Panc1 (cell line): ENCODE measurements at regions not wholly inside any gene's neighbourhood (a gene's known extent, or its start where the extent isn't known, plus 50 kb on each side); places are given as distances from the start of the nearest gene placed in this dataset.

ENCODE experiments used
- ATAC-seq: fragments of 200-7000 bp; cut with Tn5 transposase; 2 replicates; pipeline ENCODE4 v1.9.1; 2020; ENCODE audit warnings: mild to moderate bottlenecking, moderate library complexity
- BruUV-seq: library from RNA; stranded (reverse); fragments of 400-500 nt; replicated peaks from 2 replicates; lab custom pipeline; 2021; lab: Mats Ljungman, UMichigan
- CTCF ChIA-PET: fragments of 300-600 bp; sonication (Branson Sonifier 250); formaldehyde crosslinking; loops from one replicate; lab custom pipeline; 2022; ENCODE audit warnings: antibody characterized with exemption; lab: Charles Lee
- POLR2A ChIA-PET: fragments of 300-600 bp; sonication (Branson Sonifier 250); formaldehyde crosslinking; loops from one replicate; lab custom pipeline; 2022; ENCODE audit warnings: antibody characterized with exemption; lab: Charles Lee
- DNase-seq: peaks from one replicate; pipeline ENCODE4 v3.0.0-alpha.2; 2010; ENCODE audit warnings: low read depth, low spot score
- H3K27ac ChIP-seq: 2 replicates; pipeline ENCODE4 v1.5.1; 2011; ENCODE audit warnings: mild to moderate bottlenecking, low read length, inconsistent platforms
- H3K27me3 ChIP-seq: fragments of 200-500 bp; sonication (Bioruptor generic); 2 replicates; pipeline ENCODE4 v1.6.0; 2014; ENCODE audit warnings: low read length, inconsistent platforms; ENCODE audit not compliant: control insufficient read depth, insufficient read depth
- H3K36me3 ChIP-seq: fragments of 200-500 bp; sonication (Bioruptor generic); 2 replicates; pipeline ENCODE4 v1.5.1; 2014; ENCODE audit warnings: inconsistent platforms, mild to moderate bottlenecking, low read length, moderate library complexity; ENCODE audit not compliant: control insufficient read depth, insufficient read depth
- H3K4me1 ChIP-seq: 2 replicates; pipeline ENCODE4 v1.5.1; 2011; ENCODE audit warnings: inconsistent platforms, mild to moderate bottlenecking, low read length, moderate library complexity; ENCODE audit not compliant: control insufficient read depth, insufficient read depth
- H3K4me3 ChIP-seq, 2 experiments: 2 replicates each; pipeline ENCODE4 v1.5.1; 2011 to 2012; ENCODE audit warnings: low read depth in 2 of 2, low read length in 2 of 2, mild to moderate bottlenecking in 2 of 2, inconsistent platforms in 1 of 2, moderate library complexity in 1 of 2
- H3K9me3 ChIP-seq: fragments of 200-500 bp; sonication (Bioruptor generic); 2 replicates; pipeline ENCODE4 v1.5.1; 2014; ENCODE audit warnings: low read depth, mild to moderate bottlenecking, inconsistent platforms, low read length, moderate library complexity; ENCODE audit not compliant: control insufficient read depth, insufficient read depth
- CTCF ChIP-seq: fragments of 450-650 bp; IDR thresholded peaks from 2 replicates; pipeline ENCODE4 v1.5.1; 2017; ENCODE audit warnings: mild to moderate bottlenecking
- POLR2AphosphoS5 ChIP-seq: IDR thresholded peaks from 2 replicates; pipeline ENCODE4 v1.6.1; 2012; ENCODE audit warnings: mild to moderate bottlenecking, low read depth, low read length, moderate library complexity
- REST ChIP-seq, 2 experiments: IDR thresholded peaks; 2 replicates each; pipeline ENCODE4 v1.6.1; 2011 to 2012; ENCODE audit warnings: low read depth in 2 of 2, control low read depth in 1 of 2, low read length in 1 of 2, mild to moderate bottlenecking in 1 of 2, moderate library complexity in 1 of 2; ENCODE audit not compliant: insufficient read depth in 1 of 2
- SIN3A ChIP-seq: IDR thresholded peaks from 2 replicates; pipeline ENCODE4 v1.6.1; 2012; ENCODE audit warnings: low read depth, mild to moderate bottlenecking, low read length, moderate library complexity, borderline replicate concordance; ENCODE audit not compliant: insufficient read depth
- TCF7L2 ChIP-seq: IDR thresholded peaks from 2 replicates; pipeline ENCODE4 v1.6.1; 2011; ENCODE audit warnings: mild to moderate bottlenecking, low read depth, low read length, inconsistent platforms
- in situ Hi-C: cut with HindIII; loops from 2 replicates; pipeline ENCODE4 v1.10.0; 2016; ENCODE audit warnings: low sequenced_read_pairs, low pct_unique_long_range_greater_than_20kb
- intact Hi-C: fragments of 100-400 bp; cut with micrococcal nuclease; formaldehyde crosslinking; loops from one replicate; pipeline ENCODE4 v1.10.0; 2022; ENCODE audit not compliant: unreplicated experiment

GRCh38 chr19:31511098-31511497, 161.9 kb upstream of the TSHZ3 start:
- no peaks in the 10 kb centered on the region for H3K36me3 ChIP-seq
- ChIA-PET CTCF (no interaction called here), POLR2A (no interaction called here)
- no peak overlapping the region for H3K4me3 ChIP-seq
- DNase-seq (no peak), ATAC-seq (no peak)
- H3K27ac ChIP-seq = no peak overlapping the region
- intact Hi-C loops = no loop called here
- TF ChIP-seq POLR2AphosphoS5 = no peak
- BruUV-seq = no TSS peak
- no peaks in the 10 kb centered on the region for H3K4me1 ChIP-seq
- peaks cover 4% of the 10 kb centered on the region for H3K27me3 ChIP-seq
- in situ Hi-C loops = no loop called here
- H3K9me3 ChIP-seq = no peaks in the 10 kb centered on the region

- BruUV-seq = no TSS peak
- ChIA-PET POLR2A (no interaction called here), CTCF (no interaction called here)
- intact Hi-C loops = no loop called here
- no peak overlapping the region for H3K4me3 ChIP-seq
- DNase-seq (no peak), ATAC-seq (no peak)
- no peak for TF ChIP-seq POLR2AphosphoS5
- no peak for TF ChIP-seq CTCF
- no peak for TF ChIP-seq TCF7L2
- no peak for TF ChIP-seq SIN3A
- TF ChIP-seq REST (IDR thresholded peaks at IDR 0.05; ENCODE audit: insufficient read depth in 1 of 2, low read depth in 2 of 2, low read length in 1 of 2) = no peak
- no peaks in the 10 kb centered on the region for H3K36me3 ChIP-seq
- in situ Hi-C loops = no loop called here
- H3K9me3 ChIP-seq = no peaks in the 10 kb centered on the region
- H3K27ac ChIP-seq = no peak overlapping the region
- H3K4me1 ChIP-seq = no peaks in the 10 kb centered on the region
- H3K27me3 ChIP-seq = peaks cover 4% of the 10 kb centered on the region
Measured at GRCh38 chr19:31511696-31512095, 162.5 kb upstream of the TSHZ3 start.

GRCh38 chr19:31512181-31512970, 163.1 kb upstream of the TSHZ3 start:
- H3K4me3 ChIP-seq = no peak overlapping the region
- no peak overlapping the region for H3K27ac ChIP-seq
- ATAC-seq (no peak), DNase-seq (no peak)
- no peaks in the 10 kb centered on the region for H3K9me3 ChIP-seq
- H3K4me1 ChIP-seq = no peaks in the 10 kb centered on the region
- POLR2A ChIA-PET = no interaction called here
- CTCF ChIA-PET = no interaction called here
- H3K36me3 ChIP-seq = no peaks in the 10 kb centered on the region
- H3K27me3 ChIP-seq = peaks cover 4% of the 10 kb centered on the region
- TF ChIP-seq SIN3A = no peak
- no peak for TF ChIP-seq CTCF
- TF ChIP-seq REST (IDR thresholded peaks at IDR 0.05; ENCODE audit: insufficient read depth in 1 of 2, low read depth in 2 of 2, low read length in 1 of 2) = no peak
- no peak for TF ChIP-seq POLR2AphosphoS5
- no peak for TF ChIP-seq TCF7L2
- no TSS peak for BruUV-seq
- intact Hi-C loops (no loop called here), in situ Hi-C loops (no loop called here)
